ENCODE measurements at regions not wholly inside any gene's neighbourhood (a gene's known extent, or its start where the extent isn't known, plus 50 kb on each side); places are given as distances from the start of the nearest gene placed in this dataset.
"Not testable (repeated sequence)": the region's sequence is repeated elsewhere in the genome, so short reads cannot be mapped to it uniquely, and the experiment has no call there.

- no peak for DNase-seq
Measured at GRCh38 chr11:25159341-25159740, 662.5 kb downstream of the LUZP2 start.

GRCh38 chr11:25163421-25163820 is 666.6 kb downstream of the LUZP2 start:
- no peak for DNase-seq

GRCh38 chr11:25180187-25180586 is 683.3 kb downstream of the LUZP2 start:
- no peak for DNase-seq

- no peak for DNase-seq
Measured at GRCh38 chr11:25183411-25183810, 686.6 kb downstream of the LUZP2 start.

GRCh38 chr11:25197515-25197914 is 700.7 kb downstream of the LUZP2 start:
- no peak for DNase-seq

- DNase-seq: no peak
Measured at GRCh38 chr11:25198704-25199103, 701.9 kb downstream of the LUZP2 start.

GRCh38 chr11:25200925-25201324 is 704.1 kb downstream of the LUZP2 start:
- no peak for DNase-seq

- no peak for DNase-seq
Measured at GRCh38 chr11:25206762-25207161, 709.9 kb downstream of the LUZP2 start.

- DNase-seq: no peak
Measured at GRCh38 chr11:25211635-25212254, 714.9 kb downstream of the LUZP2 start.

GRCh38 chr11:25214535-25215176 is 717.8 kb downstream of the LUZP2 start:
- DNase-seq: no peak

- DNase-seq: no peak
Measured at GRCh38 chr11:25218036-25218435, 721.2 kb downstream of the LUZP2 start.

GRCh38 chr11:25225078-25225477 is 728.2 kb downstream of the LUZP2 start:
- no peak for DNase-seq

- no peak for DNase-seq
Measured at GRCh38 chr11:25242928-25243327, 746.1 kb downstream of the LUZP2 start.

- no peak for DNase-seq
Measured at GRCh38 chr11:25244126-25244525, 747.3 kb downstream of the LUZP2 start.

- no peak for DNase-seq
Measured at GRCh38 chr11:25247336-25247735, 750.5 kb downstream of the LUZP2 start.

GRCh38 chr11:25252854-25253253 is 756.0 kb downstream of the LUZP2 start:
- DNase-seq: no peak

GRCh38 chr11:25263861-25264260 is 767.0 kb downstream of the LUZP2 start:
- DNase-seq: not testable (repeated sequence)

GRCh38 chr11:25271301-25271700 is 774.4 kb downstream of the LUZP2 start:
- no peak for DNase-seq

GRCh38 chr11:25272214-25272613 is 775.4 kb downstream of the LUZP2 start:
- no peak for DNase-seq

GRCh38 chr11:25280821-25281220 is 784.0 kb downstream of the LUZP2 start:
- not testable (repeated sequence) for DNase-seq

- DNase-seq: no peak
Measured at GRCh38 chr11:25293166-25293565, 796.3 kb downstream of the LUZP2 start.

- no peak for DNase-seq
Measured at GRCh38 chr11:25298450-25298849, 801.6 kb downstream of the LUZP2 start.

- DNase-seq: no peak
Measured at GRCh38 chr11:25309818-25310217, 813.0 kb downstream of the LUZP2 start.

GRCh38 chr11:25317216-25317615 is 820.4 kb downstream of the LUZP2 start:
- DNase-seq: no peak

GRCh38 chr11:25319127-25319526 is 822.3 kb downstream of the LUZP2 start:
- DNase-seq: no peak
